Panc1 (cell line): ENCODE measurements at regions not wholly inside any gene's neighbourhood (a gene's known extent, or its start where the extent isn't known, plus 50 kb on each side); places are given as distances from the start of the nearest gene placed in this dataset.

Experiments used
- ATAC-seq: fragments of 200-7000 bp; cut with Tn5 transposase; 2 replicates; pipeline ENCODE4 v1.9.1; 2020; ENCODE audit warnings: mild to moderate bottlenecking, moderate library complexity
- BruUV-seq: library from RNA; stranded (reverse); fragments of 400-500 nt; replicated peaks from 2 replicates; lab custom pipeline; 2021; lab: Mats Ljungman, UMichigan
- CTCF ChIA-PET: fragments of 300-600 bp; sonication (Branson Sonifier 250); formaldehyde crosslinking; loops from one replicate; lab custom pipeline; 2022; ENCODE audit warnings: antibody characterized with exemption; lab: Charles Lee
- POLR2A ChIA-PET: fragments of 300-600 bp; sonication (Branson Sonifier 250); formaldehyde crosslinking; loops from one replicate; lab custom pipeline; 2022; ENCODE audit warnings: antibody characterized with exemption; lab: Charles Lee
- DNase-seq: peaks from one replicate; pipeline ENCODE4 v3.0.0-alpha.2; 2010; ENCODE audit warnings: low read depth, low spot score
- H3K27ac ChIP-seq: 2 replicates; pipeline ENCODE4 v1.5.1; 2011; ENCODE audit warnings: mild to moderate bottlenecking, low read length, inconsistent platforms
- H3K27me3 ChIP-seq: fragments of 200-500 bp; sonication (Bioruptor generic); 2 replicates; pipeline ENCODE4 v1.6.0; 2014; ENCODE audit warnings: low read length, inconsistent platforms; ENCODE audit not compliant: control insufficient read depth, insufficient read depth
- H3K36me3 ChIP-seq: fragments of 200-500 bp; sonication (Bioruptor generic); 2 replicates; pipeline ENCODE4 v1.5.1; 2014; ENCODE audit warnings: inconsistent platforms, mild to moderate bottlenecking, low read length, moderate library complexity; ENCODE audit not compliant: control insufficient read depth, insufficient read depth
- H3K4me1 ChIP-seq: 2 replicates; pipeline ENCODE4 v1.5.1; 2011; ENCODE audit warnings: inconsistent platforms, mild to moderate bottlenecking, low read length, moderate library complexity; ENCODE audit not compliant: control insufficient read depth, insufficient read depth
- H3K4me3 ChIP-seq, 2 experiments: 2 replicates each; pipeline ENCODE4 v1.5.1; 2011 to 2012; ENCODE audit warnings: low read depth in 2 of 2, low read length in 2 of 2, mild to moderate bottlenecking in 2 of 2, inconsistent platforms in 1 of 2, moderate library complexity in 1 of 2
- H3K9me3 ChIP-seq: fragments of 200-500 bp; sonication (Bioruptor generic); 2 replicates; pipeline ENCODE4 v1.5.1; 2014; ENCODE audit warnings: low read depth, mild to moderate bottlenecking, inconsistent platforms, low read length, moderate library complexity; ENCODE audit not compliant: control insufficient read depth, insufficient read depth
- POLR2AphosphoS5 ChIP-seq: IDR thresholded peaks from 2 replicates; pipeline ENCODE4 v1.6.1; 2012; ENCODE audit warnings: mild to moderate bottlenecking, low read depth, low read length, moderate library complexity
- SIN3A ChIP-seq: IDR thresholded peaks from 2 replicates; pipeline ENCODE4 v1.6.1; 2012; ENCODE audit warnings: low read depth, mild to moderate bottlenecking, low read length, moderate library complexity, borderline replicate concordance; ENCODE audit not compliant: insufficient read depth
- TCF7L2 ChIP-seq: IDR thresholded peaks from 2 replicates; pipeline ENCODE4 v1.6.1; 2011; ENCODE audit warnings: mild to moderate bottlenecking, low read depth, low read length, inconsistent platforms
- in situ Hi-C: cut with HindIII; loops from 2 replicates; pipeline ENCODE4 v1.10.0; 2016; ENCODE audit warnings: low sequenced_read_pairs, low pct_unique_long_range_greater_than_20kb
- intact Hi-C: fragments of 100-400 bp; cut with micrococcal nuclease; formaldehyde crosslinking; loops from one replicate; pipeline ENCODE4 v1.10.0; 2022; ENCODE audit not compliant: unreplicated experiment
- TF ChIP-seq, protein P1 (sequence below): fragments of 450-650 bp; IDR thresholded peaks from 2 replicates; pipeline ENCODE4 v1.5.1; 2017; ENCODE audit warnings: mild to moderate bottlenecking
- TF ChIP-seq, protein P2 (sequence below), 2 experiments: IDR thresholded peaks; 2 replicates each; pipeline ENCODE4 v1.6.1; 2011 to 2012; ENCODE audit warnings: low read depth in 2 of 2, control low read depth in 1 of 2, low read length in 1 of 2, mild to moderate bottlenecking in 1 of 2, moderate library complexity in 1 of 2; ENCODE audit not compliant: insufficient read depth in 1 of 2

DNA sequence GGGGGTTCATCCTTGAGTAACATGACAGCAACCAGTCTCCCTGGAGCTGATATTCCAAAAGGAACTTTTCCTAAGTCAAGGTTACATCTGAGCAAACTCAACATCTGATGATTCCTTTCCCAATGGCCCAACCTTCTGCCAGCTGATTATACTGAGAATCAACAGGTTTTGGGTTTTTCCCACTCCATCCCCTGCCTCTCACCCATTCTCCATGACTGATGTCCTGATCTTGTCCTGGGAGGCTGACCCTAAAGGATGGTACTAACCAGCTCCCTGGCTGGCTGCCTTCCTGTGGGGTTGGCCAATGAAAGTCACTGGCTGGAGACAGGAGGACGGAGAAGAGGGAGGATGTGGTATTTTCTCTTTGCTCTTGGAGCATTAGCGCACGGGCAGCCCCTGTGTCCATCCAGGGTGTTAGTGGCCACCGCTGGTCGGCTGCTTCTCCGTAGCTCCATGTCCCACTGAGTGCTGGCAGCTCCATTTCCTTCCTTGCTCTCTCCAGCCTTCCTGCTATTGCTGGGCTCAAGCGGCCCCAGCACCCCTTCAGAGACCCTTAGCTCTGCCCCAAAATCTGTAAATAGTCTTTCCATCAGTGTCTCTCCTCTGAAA lies 306.2 kb upstream of the PITRM1 start:
- no peak overlapping the region for H3K4me3 ChIP-seq
- ATAC-seq (no peak), DNase-seq (no peak)
- no peaks in the 10 kb centered on the region; the same call in 1 of the 2 replicates for H3K4me1 ChIP-seq
- no peaks in the 10 kb centered on the region for H3K36me3 ChIP-seq
- no peak overlapping the region for H3K27ac ChIP-seq
- no peaks in the 10 kb centered on the region for H3K27me3 ChIP-seq
- BruUV-seq: no TSS peak
- ChIA-PET CTCF (no interaction called here), POLR2A (no interaction called here)
- H3K9me3 ChIP-seq: no peaks in the 10 kb centered on the region
- intact Hi-C loops: no loop called here
- TF ChIP-seq, protein P1, sequence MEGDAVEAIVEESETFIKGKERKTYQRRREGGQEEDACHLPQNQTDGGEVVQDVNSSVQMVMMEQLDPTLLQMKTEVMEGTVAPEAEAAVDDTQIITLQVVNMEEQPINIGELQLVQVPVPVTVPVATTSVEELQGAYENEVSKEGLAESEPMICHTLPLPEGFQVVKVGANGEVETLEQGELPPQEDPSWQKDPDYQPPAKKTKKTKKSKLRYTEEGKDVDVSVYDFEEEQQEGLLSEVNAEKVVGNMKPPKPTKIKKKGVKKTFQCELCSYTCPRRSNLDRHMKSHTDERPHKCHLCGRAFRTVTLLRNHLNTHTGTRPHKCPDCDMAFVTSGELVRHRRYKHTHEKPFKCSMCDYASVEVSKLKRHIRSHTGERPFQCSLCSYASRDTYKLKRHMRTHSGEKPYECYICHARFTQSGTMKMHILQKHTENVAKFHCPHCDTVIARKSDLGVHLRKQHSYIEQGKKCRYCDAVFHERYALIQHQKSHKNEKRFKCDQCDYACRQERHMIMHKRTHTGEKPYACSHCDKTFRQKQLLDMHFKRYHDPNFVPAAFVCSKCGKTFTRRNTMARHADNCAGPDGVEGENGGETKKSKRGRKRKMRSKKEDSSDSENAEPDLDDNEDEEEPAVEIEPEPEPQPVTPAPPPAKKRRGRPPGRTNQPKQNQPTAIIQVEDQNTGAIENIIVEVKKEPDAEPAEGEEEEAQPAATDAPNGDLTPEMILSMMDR: no peak
- no peak for TF ChIP-seq POLR2AphosphoS5
- TF ChIP-seq TCF7L2: no peak
- TF ChIP-seq SIN3A: no peak
- TF ChIP-seq, protein P2, sequence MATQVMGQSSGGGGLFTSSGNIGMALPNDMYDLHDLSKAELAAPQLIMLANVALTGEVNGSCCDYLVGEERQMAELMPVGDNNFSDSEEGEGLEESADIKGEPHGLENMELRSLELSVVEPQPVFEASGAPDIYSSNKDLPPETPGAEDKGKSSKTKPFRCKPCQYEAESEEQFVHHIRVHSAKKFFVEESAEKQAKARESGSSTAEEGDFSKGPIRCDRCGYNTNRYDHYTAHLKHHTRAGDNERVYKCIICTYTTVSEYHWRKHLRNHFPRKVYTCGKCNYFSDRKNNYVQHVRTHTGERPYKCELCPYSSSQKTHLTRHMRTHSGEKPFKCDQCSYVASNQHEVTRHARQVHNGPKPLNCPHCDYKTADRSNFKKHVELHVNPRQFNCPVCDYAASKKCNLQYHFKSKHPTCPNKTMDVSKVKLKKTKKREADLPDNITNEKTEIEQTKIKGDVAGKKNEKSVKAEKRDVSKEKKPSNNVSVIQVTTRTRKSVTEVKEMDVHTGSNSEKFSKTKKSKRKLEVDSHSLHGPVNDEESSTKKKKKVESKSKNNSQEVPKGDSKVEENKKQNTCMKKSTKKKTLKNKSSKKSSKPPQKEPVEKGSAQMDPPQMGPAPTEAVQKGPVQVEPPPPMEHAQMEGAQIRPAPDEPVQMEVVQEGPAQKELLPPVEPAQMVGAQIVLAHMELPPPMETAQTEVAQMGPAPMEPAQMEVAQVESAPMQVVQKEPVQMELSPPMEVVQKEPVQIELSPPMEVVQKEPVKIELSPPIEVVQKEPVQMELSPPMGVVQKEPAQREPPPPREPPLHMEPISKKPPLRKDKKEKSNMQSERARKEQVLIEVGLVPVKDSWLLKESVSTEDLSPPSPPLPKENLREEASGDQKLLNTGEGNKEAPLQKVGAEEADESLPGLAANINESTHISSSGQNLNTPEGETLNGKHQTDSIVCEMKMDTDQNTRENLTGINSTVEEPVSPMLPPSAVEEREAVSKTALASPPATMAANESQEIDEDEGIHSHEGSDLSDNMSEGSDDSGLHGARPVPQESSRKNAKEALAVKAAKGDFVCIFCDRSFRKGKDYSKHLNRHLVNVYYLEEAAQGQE (IDR thresholded peaks at IDR 0.05; ENCODE audit: insufficient read depth in 1 of 2, low read depth in 2 of 2, low read length in 1 of 2): no peak
- in situ Hi-C loops: no loop called here

DNA sequence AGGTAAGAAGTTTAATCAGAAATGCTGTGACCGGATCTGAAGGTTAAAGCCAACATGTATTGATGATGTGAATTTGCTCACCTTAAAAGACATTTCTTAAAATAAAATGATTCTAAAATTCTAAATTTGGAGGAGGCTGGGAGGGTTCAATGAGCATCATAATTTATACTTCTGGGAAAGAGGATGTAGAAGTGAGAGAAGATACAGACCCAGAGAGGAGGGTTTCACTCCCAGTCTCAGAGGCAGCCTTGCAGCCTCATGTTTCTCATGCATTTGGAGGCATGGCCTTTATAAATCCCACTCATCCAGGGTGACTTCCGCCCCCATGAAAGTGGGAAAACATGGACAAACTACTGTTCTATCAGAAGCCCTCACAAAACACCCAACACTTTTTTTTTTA lies 305.6 kb upstream of the PITRM1 start:
- no TSS peak for BruUV-seq
- H3K36me3 ChIP-seq: no peaks in the 10 kb centered on the region
- H3K4me3 ChIP-seq: no peak overlapping the region
- ChIA-PET CTCF (no interaction called here), POLR2A (no interaction called here)
- no peak for ATAC-seq
- peaks cover 5% of the 10 kb centered on the region for H3K4me1 ChIP-seq
- H3K27ac ChIP-seq: peak overlapping the region; percentile 51; the same call in 1 of the 2 replicates
- DNase-seq: no peak
- intact Hi-C loops: no loop called here
- TF ChIP-seq, protein P1: no peak
- TF ChIP-seq POLR2AphosphoS5 (no peak), SIN3A (no peak), TCF7L2 (no peak)
- TF ChIP-seq, protein P2 (IDR thresholded peaks at IDR 0.05; ENCODE audit: insufficient read depth in 1 of 2, low read depth in 2 of 2, low read length in 1 of 2): no peak
- no peaks in the 10 kb centered on the region for H3K9me3 ChIP-seq
- in situ Hi-C loops: no loop called here
- H3K27me3 ChIP-seq: no peaks in the 10 kb centered on the region
